ENCODE measurements at regions not wholly inside any gene's neighbourhood (a gene's known extent, or its start where the extent isn't known, plus 50 kb on each side); places are given as distances from the start of the nearest gene placed in this dataset.
"Not testable (repeated sequence)": the region's sequence is repeated elsewhere in the genome, so short reads cannot be mapped to it uniquely, and the experiment has no call there.

DNA sequence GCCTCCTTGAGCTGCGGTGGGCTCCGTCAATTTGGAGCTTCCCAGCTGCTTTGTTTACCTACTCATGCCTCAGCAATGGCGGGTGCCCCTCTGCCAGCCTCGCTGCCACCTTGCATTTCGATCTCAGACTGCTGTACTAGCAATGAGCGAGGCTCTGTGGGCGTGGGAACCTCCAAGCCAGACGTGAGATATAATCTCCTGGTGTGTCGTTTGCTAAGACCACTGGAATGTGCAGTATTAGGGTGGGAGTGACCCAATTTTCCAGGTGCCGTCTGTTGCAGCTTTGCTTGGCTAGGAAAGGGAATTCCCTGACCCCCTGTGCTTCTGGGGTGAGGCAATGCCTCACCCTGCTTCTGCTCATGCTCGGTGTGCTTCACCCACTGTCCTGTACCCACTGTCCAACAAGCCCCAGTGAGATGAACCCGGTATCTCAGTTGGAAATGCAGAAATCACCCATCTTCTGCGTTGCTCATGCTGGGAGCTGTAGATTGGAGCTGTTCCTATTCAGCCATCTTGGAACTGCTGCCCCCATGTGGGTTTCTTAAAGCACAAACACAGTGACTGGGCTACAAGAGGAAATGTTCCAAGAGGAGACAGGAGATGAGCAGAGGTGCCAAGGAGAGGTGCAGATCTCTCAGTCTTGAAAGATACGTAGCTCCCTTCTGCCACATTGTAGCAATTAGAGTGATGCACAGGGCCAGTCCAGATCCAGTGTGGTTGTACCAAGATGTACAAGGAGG is 193.0 kb upstream of the IGFBP7 start:
- H3K36me3 ChIP-seq (ENCODE audit: control insufficient read depth, insufficient read depth, low read length), result no peaks in the 10 kb centered on the region
- TF ChIP-seq, protein P1, sequence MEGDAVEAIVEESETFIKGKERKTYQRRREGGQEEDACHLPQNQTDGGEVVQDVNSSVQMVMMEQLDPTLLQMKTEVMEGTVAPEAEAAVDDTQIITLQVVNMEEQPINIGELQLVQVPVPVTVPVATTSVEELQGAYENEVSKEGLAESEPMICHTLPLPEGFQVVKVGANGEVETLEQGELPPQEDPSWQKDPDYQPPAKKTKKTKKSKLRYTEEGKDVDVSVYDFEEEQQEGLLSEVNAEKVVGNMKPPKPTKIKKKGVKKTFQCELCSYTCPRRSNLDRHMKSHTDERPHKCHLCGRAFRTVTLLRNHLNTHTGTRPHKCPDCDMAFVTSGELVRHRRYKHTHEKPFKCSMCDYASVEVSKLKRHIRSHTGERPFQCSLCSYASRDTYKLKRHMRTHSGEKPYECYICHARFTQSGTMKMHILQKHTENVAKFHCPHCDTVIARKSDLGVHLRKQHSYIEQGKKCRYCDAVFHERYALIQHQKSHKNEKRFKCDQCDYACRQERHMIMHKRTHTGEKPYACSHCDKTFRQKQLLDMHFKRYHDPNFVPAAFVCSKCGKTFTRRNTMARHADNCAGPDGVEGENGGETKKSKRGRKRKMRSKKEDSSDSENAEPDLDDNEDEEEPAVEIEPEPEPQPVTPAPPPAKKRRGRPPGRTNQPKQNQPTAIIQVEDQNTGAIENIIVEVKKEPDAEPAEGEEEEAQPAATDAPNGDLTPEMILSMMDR (IDR thresholded peaks at IDR 0.05; ENCODE audit: insufficient read depth, low read length, severe bottlenecking), result no peak
- no peak for FAIRE-seq
- H3K27me3 ChIP-seq (ENCODE audit: control insufficient read depth, insufficient read depth, low read length), result no peaks in the 10 kb centered on the region
- no peak overlapping the region for H3K4me3 ChIP-seq (ENCODE audit: low read depth, low read length)
- DNase-seq (ENCODE audit: low read depth), result peak; percentile 3

DNA sequence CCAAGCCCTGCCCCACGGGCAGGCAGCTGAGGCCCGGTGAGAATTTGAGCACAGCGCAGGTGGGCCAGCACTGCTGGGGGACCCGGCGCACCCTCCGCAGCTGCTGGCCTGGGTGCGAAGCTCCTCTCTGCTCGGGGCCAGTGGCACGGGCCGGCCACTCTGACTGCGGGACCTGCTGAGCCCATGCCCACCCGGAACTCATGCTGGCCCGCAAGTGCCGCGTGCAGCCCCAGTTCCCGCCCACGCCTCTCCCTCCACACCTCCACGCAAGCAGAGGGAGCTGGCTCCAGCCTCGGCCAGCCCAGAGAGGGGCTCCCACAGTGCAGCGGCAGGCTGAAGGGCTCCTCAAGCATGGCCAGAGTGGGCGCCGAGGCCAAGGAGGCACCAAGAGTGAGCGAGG is 190.1 kb upstream of the IGFBP7 start:
- H3K36me3 ChIP-seq (ENCODE audit: control insufficient read depth, insufficient read depth, low read length); FAIRE-seq; H3K27me3 ChIP-seq (ENCODE audit: control insufficient read depth, insufficient read depth, low read length); H3K4me3 ChIP-seq (ENCODE audit: low read depth, low read length); DNase-seq (ENCODE audit: low read depth): not testable (repeated sequence)

DNA sequence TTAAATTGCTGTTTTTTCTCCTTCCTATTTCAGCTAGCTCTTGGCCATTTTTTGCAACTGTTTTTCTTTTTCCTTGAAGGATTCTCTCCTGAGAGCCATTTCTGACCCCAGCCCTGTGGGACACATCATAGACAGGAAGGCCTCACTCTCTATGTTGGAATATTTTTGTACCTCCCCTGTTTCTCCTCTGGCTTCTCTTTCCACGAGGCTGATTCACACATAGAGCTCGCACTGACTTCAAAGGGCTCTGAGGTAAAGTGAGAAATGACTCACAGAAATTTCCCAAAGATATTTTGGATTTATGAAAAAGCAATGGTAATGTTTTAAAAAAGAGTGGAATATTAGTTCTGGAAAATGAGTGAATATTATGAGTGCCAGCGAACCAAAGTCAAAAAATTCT is 181.7 kb upstream of the IGFBP7 start:
- TF ChIP-seq, protein P1 (IDR thresholded peaks at IDR 0.05; ENCODE audit: insufficient read depth, low read length, severe bottlenecking), result no peak
- Histone ChIP-seq H3K27me3 (ENCODE audit: control insufficient read depth, insufficient read depth, low read length) (no peaks in the 10 kb centered on the region), H3K4me3 (ENCODE audit: low read depth, low read length) (no peak overlapping the region), H3K36me3 (ENCODE audit: control insufficient read depth, insufficient read depth, low read length) (no peaks in the 10 kb centered on the region)
- DNase-seq (ENCODE audit: low read depth) (peak; percentile 22), FAIRE-seq (no peak)

DNA sequence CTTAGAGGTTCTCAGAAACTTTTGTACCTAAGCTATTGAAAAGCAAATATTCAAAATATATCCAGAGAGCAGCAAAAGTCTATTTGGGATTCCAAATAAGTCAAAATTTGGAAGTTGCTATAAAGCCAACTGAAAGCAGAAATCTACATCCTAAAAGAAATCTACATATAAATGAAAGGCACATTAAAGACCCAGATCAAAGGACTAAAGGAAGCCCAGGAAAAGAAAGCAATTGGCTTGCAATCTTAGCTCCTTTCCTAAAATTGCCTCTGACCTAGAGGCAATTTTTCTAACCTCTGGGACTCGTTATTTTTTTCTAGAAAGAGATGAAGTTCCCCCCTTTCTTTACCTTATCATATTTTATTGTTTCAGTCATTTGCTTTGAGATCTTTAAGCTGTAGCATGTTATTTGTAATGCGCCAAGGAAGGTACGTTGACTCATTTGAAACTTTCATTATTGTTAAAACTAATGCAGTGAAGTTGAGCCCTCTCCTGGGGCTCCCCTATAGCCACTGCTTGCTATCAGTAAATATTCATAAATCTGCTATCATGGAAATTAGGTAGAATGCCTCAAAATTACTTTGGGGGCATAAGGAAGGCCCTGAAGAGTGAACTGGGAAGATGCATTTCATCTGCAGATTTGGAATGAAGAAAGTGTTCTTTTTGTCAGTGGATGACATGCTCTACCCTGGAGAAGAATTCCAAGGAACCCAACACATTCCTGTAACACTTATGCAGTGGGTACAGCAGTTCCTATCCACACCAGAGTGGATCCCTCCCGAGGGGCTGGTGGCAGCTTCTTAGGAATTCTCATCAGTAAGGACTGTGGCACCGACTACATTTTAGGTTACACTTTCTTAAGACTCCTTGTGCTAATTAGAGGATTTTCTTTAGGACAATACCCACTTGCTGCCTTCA is 177.8 kb upstream of the IGFBP7 start:
- DNase-seq (ENCODE audit: low read depth) (no peak), FAIRE-seq (no peak)
- H3K4me3 ChIP-seq (ENCODE audit: low read depth, low read length), result no peak overlapping the region
- H3K27me3 ChIP-seq (ENCODE audit: control insufficient read depth, insufficient read depth, low read length), result no peaks in the 10 kb centered on the region
- H3K36me3 ChIP-seq (ENCODE audit: control insufficient read depth, insufficient read depth, low read length), result no peaks in the 10 kb centered on the region
- TF ChIP-seq, protein P1 (IDR thresholded peaks at IDR 0.05; ENCODE audit: insufficient read depth, low read length, severe bottlenecking), result no peak

DNA sequence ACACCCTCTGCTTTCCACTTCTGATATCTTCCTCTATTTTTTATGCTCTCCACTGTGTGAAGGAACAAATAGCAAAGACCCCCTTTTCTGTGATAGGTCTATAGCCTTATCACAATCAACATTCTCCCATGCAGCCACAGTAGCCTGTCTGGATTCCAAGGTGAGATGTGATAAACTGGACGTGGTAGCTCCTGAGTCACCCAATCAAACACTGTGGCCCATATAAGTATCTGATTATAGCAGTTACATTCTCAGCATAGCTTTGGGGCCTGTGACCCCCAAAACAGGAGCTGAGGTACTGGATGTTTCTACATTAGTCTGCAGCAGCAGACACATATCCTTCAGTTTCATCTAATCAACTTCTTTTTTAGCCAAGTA is 172.7 kb upstream of the IGFBP7 start:
- Histone ChIP-seq H3K27me3 (ENCODE audit: control insufficient read depth, insufficient read depth, low read length) (no peaks in the 10 kb centered on the region), H3K4me3 (ENCODE audit: low read depth, low read length) (no peak overlapping the region), H3K36me3 (ENCODE audit: control insufficient read depth, insufficient read depth, low read length) (no peaks in the 10 kb centered on the region)
- DNase-seq (ENCODE audit: low read depth) (no peak), FAIRE-seq (no peak)
- TF ChIP-seq, protein P1 (IDR thresholded peaks at IDR 0.05; ENCODE audit: insufficient read depth, low read length, severe bottlenecking), result no peak

DNA sequence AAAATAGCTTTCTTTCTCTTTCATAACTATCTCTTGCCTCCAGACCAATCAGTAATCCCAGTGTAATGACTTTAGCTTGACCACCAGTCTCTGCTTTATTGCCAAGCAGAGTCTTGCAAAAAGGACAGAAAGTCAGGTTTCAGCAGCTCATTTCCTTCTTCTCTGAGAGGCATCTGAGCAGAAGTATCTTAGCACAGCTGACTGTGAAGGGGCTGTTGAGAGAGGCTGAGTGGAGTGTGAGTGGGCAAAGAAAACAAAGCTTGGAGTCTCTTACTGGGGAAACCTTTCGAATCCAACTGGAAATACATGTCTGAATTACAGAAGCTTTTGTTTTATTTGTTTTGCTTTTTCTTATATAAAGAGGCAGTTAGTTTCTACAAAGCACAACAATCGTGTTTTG is 170.3 kb upstream of the IGFBP7 start:
- no peak for DNase-seq (ENCODE audit: low read depth)
- H3K27me3 ChIP-seq (ENCODE audit: control insufficient read depth, insufficient read depth, low read length), result no peaks in the 10 kb centered on the region
- FAIRE-seq, result no peak
- no peak overlapping the region for H3K4me3 ChIP-seq (ENCODE audit: low read depth, low read length)
- H3K36me3 ChIP-seq (ENCODE audit: control insufficient read depth, insufficient read depth, low read length), result no peaks in the 10 kb centered on the region
- TF ChIP-seq, protein P1 (IDR thresholded peaks at IDR 0.05; ENCODE audit: insufficient read depth, low read length, severe bottlenecking), result no peak
